ENCODE measurements at regions not wholly inside any gene's neighbourhood (a gene's known extent, or its start where the extent isn't known, plus 50 kb on each side); places are given as distances from the start of the nearest gene placed in this dataset.
A peak's percentile ranks its signal among the peaks of the same experiment; 100 is the strongest.

DNA sequence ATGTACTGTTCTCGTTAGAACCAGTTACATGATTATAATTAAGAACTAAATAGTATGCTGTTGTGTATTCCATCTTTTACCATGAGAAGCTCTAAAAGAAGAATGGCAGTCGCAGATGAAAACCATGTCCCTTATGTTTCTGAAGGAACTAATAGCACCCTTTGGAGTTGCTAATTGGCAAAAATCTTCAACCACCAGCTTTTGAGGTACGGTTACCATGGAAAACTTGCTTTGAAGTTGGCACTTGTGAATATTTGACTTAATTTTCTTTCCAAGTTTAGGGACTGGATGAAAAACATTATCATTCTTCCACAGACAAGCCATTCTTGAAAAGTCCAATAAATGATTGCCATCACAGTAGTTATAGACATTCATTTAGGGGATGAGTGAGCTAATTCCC is 666.6 kb upstream of the ROBO1 start:
- no peak for DNase-seq (ENCODE audit: low spot score)
- no peak for TF ChIP-seq CTCF (IDR thresholded peaks at IDR 0.05; ENCODE audit: extremely low read depth, insufficient read depth, missing control alignments)
- in situ Hi-C loops (cut with MboI; ENCODE audit: low pct_unique_long_range_greater_than_20kb, low sequenced_read_pairs, unreplicated experiment), result no loop called here

DNA sequence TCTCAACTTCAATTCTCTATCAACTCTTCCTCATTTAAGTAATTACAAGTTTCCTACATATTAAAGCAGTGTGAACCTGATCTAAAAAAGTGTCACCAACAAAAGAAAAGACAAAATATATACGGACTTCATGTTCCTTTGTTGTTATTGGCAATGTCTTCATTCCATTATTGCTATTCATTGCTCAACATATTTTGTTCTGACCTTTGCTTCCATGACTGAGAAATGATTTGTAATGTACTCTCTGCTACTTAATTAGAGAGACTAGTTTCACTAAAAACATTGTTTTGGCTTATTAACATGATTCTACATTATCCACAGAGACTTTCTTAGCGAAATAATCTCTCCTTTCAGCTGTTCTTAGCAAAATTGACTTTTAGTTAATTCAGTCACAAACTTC is 657.2 kb upstream of the ROBO1 start:
- no peak for TF ChIP-seq CTCF (IDR thresholded peaks at IDR 0.05; ENCODE audit: extremely low read depth, insufficient read depth, missing control alignments)
- DNase-seq (ENCODE audit: low spot score), result no peak
- in situ Hi-C loops (cut with MboI; ENCODE audit: low pct_unique_long_range_greater_than_20kb, low sequenced_read_pairs, unreplicated experiment), result no loop called here

DNA sequence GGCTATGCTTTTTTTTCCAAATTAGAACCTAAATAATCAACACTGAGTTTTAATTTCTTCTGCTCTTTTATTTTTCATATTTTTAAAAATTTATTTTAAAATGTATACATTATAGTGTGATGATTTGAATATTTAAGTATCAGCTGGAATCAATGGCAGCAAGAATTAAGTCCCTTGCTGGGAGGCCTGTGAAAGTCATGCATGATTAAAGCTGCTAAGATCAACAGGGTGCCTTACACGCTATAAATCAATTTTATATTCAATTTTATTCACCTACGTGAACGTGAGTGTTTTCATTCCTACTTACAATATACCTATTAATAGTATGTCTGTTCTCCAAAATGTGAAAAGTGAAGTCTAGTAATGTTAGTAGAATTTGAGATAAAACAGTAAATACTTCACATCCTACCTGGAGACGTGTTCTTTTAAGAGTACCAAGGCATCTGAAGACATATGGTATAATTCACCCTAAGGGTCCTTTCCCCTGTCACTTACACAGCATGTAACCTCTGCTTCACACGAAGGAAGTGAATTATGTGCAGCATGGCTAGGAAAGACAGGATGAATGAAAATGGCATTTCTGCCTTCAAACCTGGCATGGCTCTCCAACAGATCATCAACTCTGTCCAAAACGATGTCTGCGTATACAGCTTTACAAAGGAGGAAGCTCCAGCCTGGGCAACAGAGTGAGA is 640.4 kb upstream of the ROBO1 start:
- no peak for DNase-seq (ENCODE audit: low spot score)
- no peak for TF ChIP-seq CTCF (IDR thresholded peaks at IDR 0.05; ENCODE audit: extremely low read depth, insufficient read depth, missing control alignments)
- in situ Hi-C loops (cut with MboI; ENCODE audit: low pct_unique_long_range_greater_than_20kb, low sequenced_read_pairs, unreplicated experiment), result no loop called here

- in situ Hi-C loops (cut with MboI; ENCODE audit: low pct_unique_long_range_greater_than_20kb, low sequenced_read_pairs, unreplicated experiment), result no loop called here
- no peak for DNase-seq (ENCODE audit: low spot score)
- no peak for TF ChIP-seq CTCF (IDR thresholded peaks at IDR 0.05; ENCODE audit: extremely low read depth, insufficient read depth, missing control alignments)
These were observed 637.8 kb upstream of the ROBO1 start for GRCh38 chr3:80405618-80406017.

DNA sequence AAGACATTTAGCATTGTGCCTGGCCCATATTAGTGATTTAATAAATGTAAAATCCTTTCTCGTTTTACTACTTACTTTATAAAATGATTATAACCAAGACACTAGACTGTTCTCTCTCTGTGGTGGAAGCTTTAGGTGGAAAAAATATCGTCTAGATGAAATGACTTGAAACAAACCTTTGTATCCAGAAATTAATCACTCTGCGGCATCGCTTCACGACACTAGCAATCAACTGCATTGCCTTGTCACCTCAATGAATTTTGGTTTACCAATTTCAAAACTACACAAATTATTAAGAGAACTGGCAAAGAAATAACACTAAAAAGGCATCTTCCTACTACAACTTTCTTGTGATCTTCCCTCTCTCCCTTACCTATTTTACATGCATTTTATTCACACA is 627.2 kb upstream of the ROBO1 start:
- TF ChIP-seq CTCF (IDR thresholded peaks at IDR 0.05; ENCODE audit: extremely low read depth, insufficient read depth, missing control alignments), result no peak
- DNase-seq (ENCODE audit: low spot score), result no peak
- in situ Hi-C loops (cut with MboI; ENCODE audit: low pct_unique_long_range_greater_than_20kb, low sequenced_read_pairs, unreplicated experiment), result no loop called here

DNA sequence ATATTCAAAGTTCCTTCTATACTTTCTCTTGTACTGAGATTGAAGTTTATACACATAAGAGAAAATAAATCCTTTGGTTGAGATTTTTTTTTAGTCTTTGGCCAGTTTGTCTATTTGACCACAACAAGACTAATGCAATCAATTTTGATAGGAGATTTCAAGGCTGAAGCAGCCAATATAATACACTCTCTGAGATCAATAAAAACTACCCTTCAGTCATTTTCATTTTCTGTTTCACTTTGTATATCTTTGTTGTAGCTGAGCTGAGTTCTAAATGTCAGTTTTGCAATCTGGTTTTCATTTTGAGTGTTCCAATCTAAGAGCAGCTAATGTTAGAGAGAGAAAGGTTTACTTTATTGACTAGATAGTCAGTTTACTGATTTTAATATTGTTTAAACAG is 623.8 kb upstream of the ROBO1 start:
- peak; percentile 13 for DNase-seq (ENCODE audit: low spot score)
- in situ Hi-C loops (cut with MboI; ENCODE audit: low pct_unique_long_range_greater_than_20kb, low sequenced_read_pairs, unreplicated experiment), result no loop called here
- no peak for TF ChIP-seq CTCF (IDR thresholded peaks at IDR 0.05; ENCODE audit: extremely low read depth, insufficient read depth, missing control alignments)
